Activated naive CD4-positive, alpha-beta T cell (primary cell): ENCODE measurements at regions not wholly inside any gene's neighbourhood (a gene's known extent, or its start where the extent isn't known, plus 50 kb on each side); places are given as distances from the start of the nearest gene placed in this dataset.
A peak's percentile ranks its signal among the peaks of the same experiment; 100 is the strongest.
"Not testable (repeated sequence)": the region's sequence is repeated elsewhere in the genome, so short reads cannot be mapped to it uniquely, and the experiment has no call there.

Experiments used
- DNase-seq, 4 experiments: peaks; one replicate each; lab custom pipeline; 2025; lab: John Stamatoyannopoulos, UW

DNA sequence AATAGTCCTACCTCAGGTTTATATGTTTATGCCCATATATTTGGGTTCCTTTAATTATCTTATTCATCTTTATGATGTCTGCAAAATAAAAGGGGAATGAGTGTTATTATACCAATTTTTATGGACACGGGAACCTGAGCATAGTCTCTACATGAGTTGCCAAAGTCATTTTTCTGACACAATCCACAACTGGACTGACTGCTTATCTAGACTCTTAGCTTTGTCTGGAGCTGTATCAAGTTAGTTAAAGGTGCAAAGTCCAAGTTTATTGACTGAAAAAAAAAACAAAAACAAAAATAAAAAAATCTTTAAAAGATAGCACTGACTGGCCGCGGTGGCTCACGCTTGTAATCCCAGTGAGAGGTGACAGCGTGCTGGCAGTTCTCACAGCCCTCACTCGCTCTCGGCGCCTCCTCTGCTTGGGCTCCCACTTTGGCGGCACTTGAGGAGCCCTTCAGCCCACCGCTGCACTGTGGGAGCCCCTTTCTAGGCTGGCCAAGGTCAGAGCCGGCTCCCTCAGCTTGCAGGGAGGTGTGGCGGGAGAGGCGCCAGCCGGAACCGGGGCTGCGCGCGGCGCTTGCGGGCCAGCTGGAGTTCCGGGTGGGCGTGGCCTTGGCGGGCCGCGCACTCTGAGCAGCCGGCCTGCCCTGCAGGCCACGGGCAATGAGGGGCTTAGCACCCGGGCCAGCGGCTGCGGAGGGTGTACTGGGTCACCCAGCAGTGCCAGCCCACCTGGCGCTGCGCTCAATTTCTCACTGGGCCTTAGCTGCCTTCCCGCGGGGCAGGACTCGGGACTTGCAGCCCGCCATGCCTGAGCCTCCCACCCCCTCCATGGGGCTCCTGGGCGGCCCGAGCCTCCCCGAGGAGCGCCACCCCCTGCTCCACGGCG is 116.6 kb upstream of the MBNL1 start:
- not testable (repeated sequence) for DNase-seq

DNA sequence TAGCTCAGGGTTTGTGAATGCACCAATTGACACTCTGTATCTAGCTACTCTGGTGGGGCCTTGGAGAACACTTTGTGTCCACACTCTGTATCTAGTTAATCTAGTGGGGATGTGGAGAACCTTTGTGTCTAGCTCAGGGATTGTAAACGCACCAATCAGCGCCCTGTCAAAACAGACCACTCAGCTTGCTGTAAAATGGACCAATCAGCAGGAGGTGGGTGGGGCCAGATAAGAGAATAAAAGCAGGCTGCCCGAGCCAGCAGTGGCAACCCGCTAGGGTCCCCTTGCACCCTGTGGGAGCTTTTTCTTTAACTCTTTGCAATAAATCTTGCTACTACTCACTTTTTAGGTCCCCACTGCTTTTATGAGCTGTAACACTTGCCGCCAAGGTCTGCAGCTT is 115.6 kb upstream of the MBNL1 start:
- not testable (repeated sequence) for DNase-seq

GRCh38 chr3:152155246-152156020 is 113.3 kb upstream of the MBNL1 start:
- DNase-seq = no peak

GRCh38 chr3:152156880-152157279 is 111.8 kb upstream of the MBNL1 start:
- DNase-seq = no peak

GRCh38 chr3:152157337-152157736 is 111.4 kb upstream of the MBNL1 start:
- DNase-seq = no peak

- no peak for DNase-seq
These were observed 109.4 kb upstream of the MBNL1 start for GRCh38 chr3:152159328-152159727.

- DNase-seq = no peak
These were observed 108.2 kb upstream of the MBNL1 start for GRCh38 chr3:152160350-152161011.

DNA sequence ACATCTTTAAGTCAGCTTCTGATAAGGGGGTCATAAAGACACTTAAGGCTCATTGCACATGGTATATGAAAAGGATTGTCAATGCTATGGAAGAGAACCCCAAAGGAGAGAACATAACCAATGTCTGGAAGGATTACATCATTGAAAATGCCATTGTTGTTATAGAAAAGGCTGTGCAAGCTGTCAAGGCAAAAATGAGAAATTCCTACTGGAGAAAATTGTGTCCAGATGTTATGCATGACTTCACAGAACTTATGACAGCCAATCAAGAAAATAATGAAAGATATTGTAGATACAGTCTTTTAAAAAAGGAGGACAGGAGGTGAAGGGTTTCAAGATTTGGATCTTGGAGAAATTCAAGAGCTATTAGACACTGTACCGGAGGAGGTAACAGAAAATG is 96.3 kb upstream of the MBNL1 start:
- DNase-seq = no peak

- no peak for DNase-seq
These were observed 95.1 kb upstream of the MBNL1 start for GRCh38 chr3:152173627-152174026.

- DNase-seq = no peak
These were observed 93.7 kb upstream of the MBNL1 start for GRCh38 chr3:152174876-152175527.

- no peak for DNase-seq
These were observed 93.2 kb upstream of the MBNL1 start for GRCh38 chr3:152175528-152175889.

GRCh38 chr3:152176241-152176640 is 92.5 kb upstream of the MBNL1 start:
- DNase-seq = no peak

GRCh38 chr3:152176998-152177397 is 91.7 kb upstream of the MBNL1 start:
- DNase-seq = no peak

DNA sequence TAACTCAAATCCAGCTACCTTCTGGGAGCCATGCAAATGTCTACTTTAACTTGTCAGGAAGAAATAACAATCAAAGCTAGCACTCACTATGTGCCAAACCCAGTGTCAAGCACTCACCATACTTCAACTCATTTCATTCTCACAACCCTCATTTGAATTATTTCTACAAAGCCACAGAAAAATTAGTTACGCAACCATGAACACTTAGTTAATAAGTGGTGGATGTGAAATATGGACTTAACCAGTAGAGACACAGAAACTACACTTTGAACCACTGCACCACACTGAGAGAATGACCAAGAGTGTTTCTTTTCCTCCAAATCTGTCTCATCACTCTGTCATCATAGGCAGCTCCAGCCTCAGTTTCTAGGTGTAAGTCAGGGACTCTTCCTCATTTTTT is 91.0 kb upstream of the MBNL1 start:
- no peak for DNase-seq

GRCh38 chr3:152183473-152183872 is 85.3 kb upstream of the MBNL1 start:
- peak in 2 of 4 experiments; percentile 18 to 38 for DNase-seq

DNA sequence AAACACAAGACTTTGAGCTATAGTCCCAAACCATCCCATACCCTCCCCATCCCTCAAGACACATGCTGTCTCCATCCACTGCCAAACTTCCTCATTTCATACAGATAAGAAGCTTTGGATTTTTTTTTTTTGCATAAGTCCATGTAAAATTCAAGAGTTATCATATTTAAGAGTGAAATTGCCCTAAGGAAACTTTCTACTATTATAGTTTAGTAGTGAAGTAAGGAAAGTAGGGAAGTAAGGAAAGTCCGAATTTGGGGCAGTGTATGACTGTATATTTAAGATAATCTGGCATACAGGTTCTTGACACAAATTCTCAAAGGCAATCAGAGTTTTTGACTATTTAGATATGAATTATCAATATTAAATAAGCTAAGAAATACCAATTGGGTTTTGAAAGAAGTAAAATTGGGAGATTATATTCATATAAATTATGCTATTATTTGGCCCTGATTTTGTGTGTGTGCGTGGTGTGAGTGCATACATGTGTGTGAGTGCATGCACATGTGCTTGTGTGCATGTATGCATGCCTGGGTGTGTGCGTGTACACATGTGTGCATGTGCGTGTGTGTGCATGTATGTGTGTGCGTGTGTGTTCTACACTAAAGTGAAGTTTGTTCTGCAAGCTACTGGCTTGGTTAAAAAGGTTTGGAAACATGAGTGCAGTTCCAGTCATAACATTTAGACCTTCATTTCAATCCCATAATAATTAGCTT is 83.6 kb upstream of the MBNL1 start:
- no peak for DNase-seq

- DNase-seq = no peak
These were observed 82.7 kb upstream of the MBNL1 start for GRCh38 chr3:152185891-152186630.

GRCh38 chr3:152190636-152191183 is 78.0 kb upstream of the MBNL1 start:
- no peak for DNase-seq

DNA sequence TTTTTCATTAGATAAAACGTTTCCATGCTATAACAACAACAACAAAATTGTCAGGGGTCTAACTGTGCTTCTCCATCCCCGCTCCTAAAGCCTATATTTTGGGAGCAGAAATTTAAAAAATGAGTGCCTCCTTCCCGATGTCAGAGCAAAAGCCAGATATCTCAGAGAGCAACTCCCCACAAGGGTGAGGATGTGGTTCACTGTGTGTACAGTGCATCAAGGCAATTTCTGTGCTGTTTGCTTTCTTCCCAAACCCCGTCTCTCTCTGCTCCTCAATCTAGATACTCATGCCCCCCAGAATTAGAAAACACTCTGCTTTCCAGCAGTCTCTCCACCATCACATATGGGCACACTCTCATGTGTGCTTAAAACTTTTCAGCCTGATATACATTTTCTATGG is 76.7 kb upstream of the MBNL1 start:
- DNase-seq = no peak

DNA sequence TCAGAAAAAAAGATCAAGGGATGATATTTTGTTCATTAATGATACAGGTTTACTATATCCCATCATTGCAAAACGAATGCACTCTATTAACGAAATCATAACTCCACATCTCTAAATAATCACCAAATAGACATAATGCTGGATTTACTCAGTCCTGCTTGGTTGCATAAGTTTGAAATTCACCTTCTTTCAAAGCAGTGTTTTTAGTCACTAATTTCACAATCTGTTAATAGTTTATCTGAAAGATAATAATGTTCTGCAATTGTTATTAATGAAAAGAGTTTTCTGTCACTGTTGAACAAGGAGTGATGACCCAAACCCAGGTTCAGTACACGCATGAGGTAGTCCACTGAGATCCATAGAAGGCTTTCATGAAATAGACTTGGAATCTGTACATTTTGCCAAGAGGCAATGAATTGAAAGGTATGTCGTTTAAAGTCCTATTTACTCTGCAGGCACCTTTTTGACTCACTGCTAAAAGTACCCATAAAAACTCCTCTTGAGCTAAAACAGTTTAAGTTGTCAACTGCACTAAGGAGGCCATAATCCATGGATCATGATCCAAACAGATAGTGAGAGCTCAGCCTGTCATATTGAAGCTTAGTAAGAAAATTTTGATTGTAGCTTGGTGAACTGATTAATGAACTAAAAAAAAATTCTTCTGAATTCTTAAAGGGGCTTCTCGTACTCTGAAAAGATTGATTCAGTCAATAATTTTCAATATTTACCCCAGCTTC is 75.6 kb upstream of the MBNL1 start:
- no peak for DNase-seq
